H1 (cell line): ENCODE measurements at regions not wholly inside any gene's neighbourhood (a gene's known extent, or its start where the extent isn't known, plus 50 kb on each side); places are given as distances from the start of the nearest gene placed in this dataset.

Source experiments
- CTCF ChIA-PET: fragments of 300-600 bp; sonication (Branson Sonifier 250); formaldehyde crosslinking; loops from one replicate; lab custom pipeline; 2021; ENCODE audit not compliant: partially characterized antibody; lab: Charles Lee
- POLR2A ChIA-PET: fragments of 300-600 bp; sonication (Branson Sonifier 250); formaldehyde crosslinking; loops from one replicate; lab custom pipeline; 2021; ENCODE audit warnings: inconsistent platforms; ENCODE audit not compliant: partially characterized antibody; lab: Charles Lee
- DNase-seq, 2 experiments: peaks; one replicate each; pipeline versions ENCODE4 v3.0.0 to v3.0.0-alpha.2; 2010 to 2022; ENCODE audit warnings: low spot score in 2 of 2, low read depth in 1 of 2, mixed read lengths in 1 of 2
- FAIRE-seq: peaks from 2 replicates; lab custom pipeline; 2011; peaks lifted over from hg19 to GRCh38; lab: Jason Lieb, UNC
- H2AFZ ChIP-seq: 2 replicates; pipeline ENCODE4 v1.8.1; 2012; ENCODE audit warnings: low read length, inconsistent platforms
- H2AK5ac ChIP-seq: 2 replicates; pipeline ENCODE4 v1.6.1; 2013; ENCODE audit warnings: low read depth, low read length
- H2BK120ac ChIP-seq: replicated peaks from 2 replicates; pipeline ENCODE3; 2013; ENCODE audit warnings: low read depth, low read length, inconsistent platforms
- H2BK12ac ChIP-seq: 2 replicates; pipeline ENCODE4 v1.6.1; 2013; ENCODE audit warnings: low read depth, low read length
- H2BK15ac ChIP-seq: 2 replicates; pipeline ENCODE4 v1.6.1; 2013; ENCODE audit warnings: low read length
- H2BK20ac ChIP-seq: 2 replicates; pipeline ENCODE4 v1.6.1; 2013; ENCODE audit warnings: low read length
- H2BK5ac ChIP-seq: 2 replicates; pipeline ENCODE4 v1.6.1; 2013; ENCODE audit warnings: low read depth, low read length
- H3K14ac ChIP-seq: 2 replicates; pipeline ENCODE4 v1.6.1; 2013; ENCODE audit warnings: inconsistent platforms; ENCODE audit not compliant: insufficient read length
- H3K18ac ChIP-seq: 2 replicates; pipeline ENCODE4 v1.6.1; 2013; ENCODE audit warnings: low read length; ENCODE audit errors: extremely low read depth
- H3K23ac ChIP-seq: 2 replicates; pipeline ENCODE4 v1.6.1; 2013; ENCODE audit warnings: inconsistent platforms; ENCODE audit not compliant: insufficient read length
- H3K23me2 ChIP-seq: 2 replicates; pipeline ENCODE4 v1.6.1; 2013; ENCODE audit warnings: low read depth, low read length
- H3K27ac ChIP-seq: 2 replicates; pipeline ENCODE4 v1.6.1; 2011; ENCODE audit warnings: low read depth, low read length, inconsistent platforms
- H3K27me3 ChIP-seq, 4 experiments: replicated peaks in 1 of 4; 1 replicate in 1 of 4; 2 replicates in 3 of 4; pipeline versions ENCODE4 v1.6.1 to v1.8.1; 2011 to 2013; ENCODE audit warnings: low read length in 3 of 4, mild to moderate bottlenecking in 3 of 4, inconsistent platforms in 2 of 4, mixed read lengths in 2 of 4, moderate library complexity in 1 of 4; ENCODE audit not compliant: control insufficient read depth in 3 of 4, insufficient read depth in 3 of 4; ENCODE audit errors: extremely low read depth in 1 of 4
- H3K36me3 ChIP-seq, 4 experiments: 2 replicates each; pipeline versions ENCODE4 v1.6.1 to v1.8.1; 2011 to 2013; ENCODE audit warnings: mild to moderate bottlenecking in 4 of 4, low read length in 3 of 4, moderate library complexity in 2 of 4, control low read depth in 1 of 4, inconsistent platforms in 1 of 4; ENCODE audit not compliant: insufficient read depth in 4 of 4, control insufficient read depth in 2 of 4
- H3K4ac ChIP-seq: replicated peaks from 2 replicates; pipeline ENCODE3; 2013; ENCODE audit warnings: low read length, low read depth, mixed read lengths, inconsistent platforms; ENCODE audit not compliant: insufficient read length
- H3K4me1 ChIP-seq, 4 experiments: replicated peaks in 1 of 4; 1 replicate in 1 of 4; 2 replicates in 3 of 4; pipeline versions ENCODE4 v1.6.1 to v1.8.1; 2011 to 2013; ENCODE audit warnings: low read length in 3 of 4, inconsistent platforms in 2 of 4, mixed read lengths in 1 of 4; ENCODE audit not compliant: insufficient read depth in 4 of 4, control insufficient read depth in 3 of 4
- H3K4me2 ChIP-seq, 2 experiments: 2 replicates each; pipeline versions ENCODE4 v1.6.1 to v1.8.1; 2011 to 2013; ENCODE audit warnings: low read depth in 2 of 2, low read length in 2 of 2, control low read depth in 1 of 2, inconsistent platforms in 1 of 2, mild to moderate bottlenecking in 1 of 2; ENCODE audit not compliant: insufficient read depth in 1 of 2
- H3K4me3 ChIP-seq, 4 experiments: fragments of 200-600, 300-600 bp in 1 of 4; sonication (generic), shearing (Covaris generic), sonication (Bioruptor Twin) in 1 of 4; 2 replicates each; pipeline versions ENCODE4 v1.5.1 to v1.8.1; 2011 to 2016; ENCODE audit warnings: low read length in 4 of 4, low read depth in 3 of 4, control low read depth in 2 of 4, inconsistent platforms in 2 of 4, mild to moderate bottlenecking in 2 of 4, mixed read lengths in 1 of 4, moderate library complexity in 1 of 4; ENCODE audit not compliant: insufficient read depth in 2 of 4; ENCODE audit errors: extremely low read depth in 1 of 4
- H3K56ac ChIP-seq: replicated peaks from 2 replicates; pipeline ENCODE3; 2013; ENCODE audit warnings: low read depth, mild to moderate bottlenecking, mixed read lengths, low read length, inconsistent platforms; ENCODE audit not compliant: insufficient read length
- H3K79me1 ChIP-seq: 2 replicates; pipeline ENCODE4 v1.6.1; 2013; ENCODE audit warnings: low read depth, low read length, control low read depth
- H3K79me2 ChIP-seq, 2 experiments: 2 replicates each; pipeline versions ENCODE4 v1.6.1 to v1.8.1; 2012 to 2013; ENCODE audit warnings: low read length in 2 of 2, mild to moderate bottlenecking in 2 of 2, inconsistent platforms in 1 of 2; ENCODE audit not compliant: insufficient read depth in 2 of 2, control insufficient read depth in 1 of 2
- H3K9ac ChIP-seq, 4 experiments: replicated peaks in 1 of 4; 1 replicate in 1 of 4; 2 replicates in 3 of 4; pipeline versions ENCODE4 v1.6.1 to v1.8.1; 2011 to 2013; ENCODE audit warnings: low read depth in 3 of 4, low read length in 3 of 4, control low read depth in 2 of 4, mild to moderate bottlenecking in 2 of 4, moderate library complexity in 2 of 4, inconsistent platforms in 1 of 4; ENCODE audit errors: extremely low read depth in 1 of 4
- H3K9me3 ChIP-seq, 2 experiments: 2 replicates each; pipeline versions ENCODE4 v1.6.1 to v1.8.1; 2012 to 2013; ENCODE audit warnings: mild to moderate bottlenecking in 2 of 2, moderate library complexity in 2 of 2, control low read depth in 1 of 2, inconsistent platforms in 1 of 2, low read depth in 1 of 2, low read length in 1 of 2, mixed read lengths in 1 of 2; ENCODE audit not compliant: insufficient read depth in 2 of 2
- H4K20me1 ChIP-seq, 2 experiments: replicated peaks in 1 of 2; 2 replicates each; pipeline versions ENCODE3 to v1.8.1; 2011 to 2013; ENCODE audit warnings: inconsistent platforms in 2 of 2, low read length in 2 of 2, mild to moderate bottlenecking in 1 of 2; ENCODE audit not compliant: insufficient read depth in 2 of 2, control insufficient read depth in 1 of 2
- H4K5ac ChIP-seq: 2 replicates; pipeline ENCODE4 v1.6.1; 2013; ENCODE audit warnings: low read length, low read depth, mixed read lengths, inconsistent platforms; ENCODE audit not compliant: insufficient read length
- H4K8ac ChIP-seq: 2 replicates; pipeline ENCODE4 v1.8.0; 2013; ENCODE audit warnings: mild to moderate bottlenecking, moderate library complexity, low read length, inconsistent platforms; ENCODE audit not compliant: insufficient read depth; ENCODE audit errors: extremely low read depth
- H4K91ac ChIP-seq: replicated peaks from 2 replicates; pipeline ENCODE3; 2013; ENCODE audit warnings: low read length, mixed read lengths, inconsistent platforms; ENCODE audit not compliant: insufficient read length
- CEBPB ChIP-seq: IDR thresholded peaks from 2 replicates; pipeline ENCODE4 v1.6.1; 2012; ENCODE audit warnings: low read depth, low read length
- CHD2 ChIP-seq: IDR thresholded peaks from 2 replicates; pipeline ENCODE4 v1.6.1; 2012; ENCODE audit warnings: low read length, improper control_type of control experiment
- CREB1 ChIP-seq: IDR thresholded peaks from 2 replicates; pipeline ENCODE4 v1.6.1; 2012; ENCODE audit warnings: inconsistent platforms
- EP300 ChIP-seq, 2 experiments: IDR thresholded peaks; 1 replicate in 1 of 2; 2 replicates in 1 of 2; pipeline ENCODE4 v1.6.1; 2011 to 2012; ENCODE audit warnings: low read depth in 2 of 2, low read length in 2 of 2, mild to moderate bottlenecking in 2 of 2, borderline replicate concordance in 1 of 2, inconsistent platforms in 1 of 2, moderate library complexity in 1 of 2
- NANOG ChIP-seq: IDR thresholded peaks from 2 replicates; pipeline ENCODE4 v1.6.1; 2011; ENCODE audit warnings: low read length, low read depth, mild to moderate bottlenecking, inconsistent platforms; ENCODE audit not compliant: insufficient read depth, poor library complexity, severe bottlenecking
- POLR2A ChIP-seq, 2 experiments: IDR thresholded peaks; 1 replicate in 1 of 2; 2 replicates in 1 of 2; pipeline ENCODE4 v1.6.1; 2011; ENCODE audit warnings: low read depth in 2 of 2, low read length in 2 of 2, mild to moderate bottlenecking in 2 of 2; ENCODE audit errors: control extremely low read depth in 1 of 2
- POU5F1 ChIP-seq: IDR thresholded peaks from 2 replicates; pipeline ENCODE4 v1.6.1; 2011; ENCODE audit warnings: low read depth, mild to moderate bottlenecking, low read length, moderate library complexity
- RFX5 ChIP-seq: IDR thresholded peaks from 2 replicates; pipeline ENCODE4 v1.6.1; 2011; ENCODE audit warnings: low read depth, low read length, improper control_type of control experiment, borderline replicate concordance
- RXRA ChIP-seq: IDR thresholded peaks from 2 replicates; pipeline ENCODE4 v1.6.1; 2011; ENCODE audit warnings: low read depth, mild to moderate bottlenecking, low read length, moderate library complexity; ENCODE audit not compliant: insufficient read depth
- SP2 ChIP-seq: IDR thresholded peaks from 2 replicates; pipeline ENCODE4 v1.6.1; 2012; ENCODE audit warnings: mild to moderate bottlenecking, low read length, inconsistent platforms
- TAF1 ChIP-seq: IDR thresholded peaks from 2 replicates; pipeline ENCODE4 v1.6.1; 2011; ENCODE audit warnings: mild to moderate bottlenecking, low read depth, low read length
- TAF7 ChIP-seq: optimal IDR thresholded peaks from 2 replicates; pipeline ENCODE3; 2011; ENCODE audit warnings: low read depth, mild to moderate bottlenecking, inconsistent platforms, low read length, moderate library complexity, borderline replicate concordance
- TCF12 ChIP-seq: IDR thresholded peaks from 2 replicates; pipeline ENCODE4 v1.6.1; 2011; ENCODE audit warnings: low read depth, mild to moderate bottlenecking, low read length
- WGBS, 2 experiments: shearing (Covaris generic) in 1 of 2; methylation state at CpG; one replicate each; pipeline versions ENCODE4 v1.1.6 to v1.1.7; 2013 to 2015; ENCODE audit warnings: low lambda C conversion rate in 2 of 2, mixed read lengths in 2 of 2, inconsistent platforms in 1 of 2, low coverage in 1 of 2, missing lambda C conversion rate in 1 of 2; ENCODE audit not compliant: insufficient replicate concordance in 2 of 2, insufficient coverage in 1 of 2, insufficient read length in 1 of 2; ENCODE audit errors: extremely low coverage in 1 of 2, missing lambda C conversion rate in 1 of 2; 5-methylcytosine and 5-hydroxymethylcytosine counted together
- TF ChIP-seq, protein P1 (sequence below), 3 experiments: IDR thresholded peaks; 1 replicate in 2 of 3; 2 replicates in 1 of 3; pipeline versions ENCODE4 v1.5.1 to v1.6.1; 2011; ENCODE audit warnings: low read length in 3 of 3, mild to moderate bottlenecking in 3 of 3, inconsistent platforms in 2 of 3, low read depth in 1 of 3, moderate library complexity in 1 of 3; ENCODE audit not compliant: insufficient read depth in 1 of 3; ENCODE audit errors: control extremely low read depth in 1 of 3

DNA sequence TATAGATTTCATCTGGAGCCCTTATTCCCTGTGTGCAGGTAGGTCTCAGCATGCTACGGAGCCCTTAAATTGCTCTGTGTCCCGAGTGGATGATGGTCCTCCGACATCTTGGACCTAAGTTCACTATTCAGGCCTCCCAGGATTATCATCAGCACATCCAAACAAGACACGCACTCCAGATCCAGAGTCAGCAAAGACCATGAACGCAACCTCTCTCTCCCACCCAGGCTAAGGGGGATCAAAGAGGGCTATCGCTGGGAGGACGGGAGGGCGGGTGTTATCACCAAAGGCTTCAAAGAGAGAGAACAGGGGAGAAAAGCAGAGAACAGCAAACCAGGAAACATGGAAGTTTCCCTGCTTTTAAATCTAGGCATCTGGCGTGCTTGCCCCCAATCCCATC is 659.4 kb downstream of the TBC1D22A start:
- CTCF ChIA-PET = no interaction called here
- no peak for TF ChIP-seq CEBPB
- no peak for TF ChIP-seq TAF1
- no peak for TF ChIP-seq CREB1
- TF ChIP-seq RFX5 = no peak
- TF ChIP-seq EP300 (IDR thresholded peaks at IDR 0.05; ENCODE audit: borderline replicate concordance in 1 of 2, low read depth in 2 of 2, low read length in 2 of 2) = no peak
- TF ChIP-seq, protein P1, sequence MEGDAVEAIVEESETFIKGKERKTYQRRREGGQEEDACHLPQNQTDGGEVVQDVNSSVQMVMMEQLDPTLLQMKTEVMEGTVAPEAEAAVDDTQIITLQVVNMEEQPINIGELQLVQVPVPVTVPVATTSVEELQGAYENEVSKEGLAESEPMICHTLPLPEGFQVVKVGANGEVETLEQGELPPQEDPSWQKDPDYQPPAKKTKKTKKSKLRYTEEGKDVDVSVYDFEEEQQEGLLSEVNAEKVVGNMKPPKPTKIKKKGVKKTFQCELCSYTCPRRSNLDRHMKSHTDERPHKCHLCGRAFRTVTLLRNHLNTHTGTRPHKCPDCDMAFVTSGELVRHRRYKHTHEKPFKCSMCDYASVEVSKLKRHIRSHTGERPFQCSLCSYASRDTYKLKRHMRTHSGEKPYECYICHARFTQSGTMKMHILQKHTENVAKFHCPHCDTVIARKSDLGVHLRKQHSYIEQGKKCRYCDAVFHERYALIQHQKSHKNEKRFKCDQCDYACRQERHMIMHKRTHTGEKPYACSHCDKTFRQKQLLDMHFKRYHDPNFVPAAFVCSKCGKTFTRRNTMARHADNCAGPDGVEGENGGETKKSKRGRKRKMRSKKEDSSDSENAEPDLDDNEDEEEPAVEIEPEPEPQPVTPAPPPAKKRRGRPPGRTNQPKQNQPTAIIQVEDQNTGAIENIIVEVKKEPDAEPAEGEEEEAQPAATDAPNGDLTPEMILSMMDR (IDR thresholded peaks at IDR 0.05; ENCODE audit: control extremely low read depth in 1 of 3, insufficient read depth in 1 of 3, low read depth in 1 of 3, low read length in 3 of 3) = no peak
- TF ChIP-seq NANOG = no peak
- TF ChIP-seq CHD2 = no peak
- no peak for TF ChIP-seq RXRA
- TF ChIP-seq TCF12 = no peak
- no peak for TF ChIP-seq SP2
- TF ChIP-seq POU5F1 = no peak
- TF ChIP-seq TAF7 = no peak
- no peak for TF ChIP-seq POLR2A (IDR thresholded peaks at IDR 0.05; ENCODE audit: control extremely low read depth in 1 of 2, low read depth in 2 of 2, low read length in 2 of 2)

More for the DNA sequence above, 659.4 kb downstream of the TBC1D22A start:
- no peak overlapping the region for H3K4ac ChIP-seq
- H2BK5ac ChIP-seq = no peak overlapping the region
- H3K14ac ChIP-seq = no peak overlapping the region
- no peak overlapping the region for H4K91ac ChIP-seq
- no peak overlapping the region for H4K5ac ChIP-seq
- H3K27me3 ChIP-seq = no peaks in the 10 kb centered on the region
- no peak overlapping the region for H2AFZ ChIP-seq
- no peaks in the 10 kb centered on the region; the same call in 1 of the 2 replicates for H3K23me2 ChIP-seq
- no peaks in the 10 kb centered on the region for H3K79me1 ChIP-seq
- no peaks in the 10 kb centered on the region for H4K20me1 ChIP-seq
- no peak overlapping the region for H3K18ac ChIP-seq
- no peaks in the 10 kb centered on the region for H3K4me1 ChIP-seq
- H3K23ac ChIP-seq = no peak overlapping the region
- no peak overlapping the region for H3K4me3 ChIP-seq
- H2AK5ac ChIP-seq = no peak overlapping the region
- no peaks in the 10 kb centered on the region for H3K79me2 ChIP-seq
- FAIRE-seq (no peak), DNase-seq (no peak)
- no peak overlapping the region for H2BK15ac ChIP-seq
- H3K27ac ChIP-seq = no peak overlapping the region
- H3K56ac ChIP-seq = no peak overlapping the region
- H3K4me2 ChIP-seq = no peak overlapping the region
- H4K8ac ChIP-seq = no peak overlapping the region
- WGBS, 2 experiments = 86% methylated on average over 9 of the region's 9 CpGs; no CpG with 5 or more reads in 1 of the 2 experiments
- H3K36me3 ChIP-seq = no peaks in the 10 kb centered on the region
- H2BK12ac ChIP-seq = no peak overlapping the region
- H2BK120ac ChIP-seq = no peak overlapping the region
- H3K9ac ChIP-seq = no peak overlapping the region
- POLR2A ChIA-PET = no interaction called here
- H3K9me3 ChIP-seq = peaks cover 89 to 94% of the 10 kb centered on the region in 2 experiments
- H2BK20ac ChIP-seq = no peak overlapping the region
